H9 (cell line): ENCODE measurements at regions not wholly inside any gene's neighbourhood (a gene's known extent, or its start where the extent isn't known, plus 50 kb on each side); places are given as distances from the start of the nearest gene placed in this dataset.

ENCODE experiments used
- DNase-seq: peaks from one replicate; pipeline ENCODE4 v3.0.0-alpha.2; 2017
- H2AFZ ChIP-seq: one replicate; pipeline ENCODE4 v1.6.1; 2013; ENCODE audit warnings: mild to moderate bottlenecking, low read length, control low read depth, moderate library complexity
- H2AK5ac ChIP-seq: 2 replicates; pipeline ENCODE4 v1.6.1; 2013; ENCODE audit warnings: low read length, control low read depth, mixed read lengths; ENCODE audit not compliant: insufficient read length
- H2BK120ac ChIP-seq: one replicate; pipeline ENCODE4 v1.6.1; 2013; ENCODE audit warnings: low read depth, mild to moderate bottlenecking, low read length, control low read depth, inconsistent platforms; ENCODE audit not compliant: poor library complexity, severe bottlenecking
- H2BK12ac ChIP-seq: 2 replicates; pipeline ENCODE4 v1.6.1; 2013; ENCODE audit warnings: low read length, control low read depth, mixed read lengths, low read depth; ENCODE audit not compliant: insufficient read length
- H2BK15ac ChIP-seq: 2 replicates; pipeline ENCODE4 v1.6.1; 2013; ENCODE audit warnings: low read depth, low read length, control low read depth
- H2BK20ac ChIP-seq: one replicate; pipeline ENCODE4 v1.6.1; 2013; ENCODE audit warnings: low read depth, mild to moderate bottlenecking, low read length, control low read depth, inconsistent platforms; ENCODE audit not compliant: poor library complexity, severe bottlenecking
- H2BK5ac ChIP-seq: 2 replicates; pipeline ENCODE4 v1.6.1; 2013; ENCODE audit warnings: low read length, control low read depth, mixed read lengths; ENCODE audit not compliant: insufficient read length
- H3K14ac ChIP-seq: 2 replicates; pipeline ENCODE4 v1.6.1; 2013; ENCODE audit warnings: low read length, control low read depth; ENCODE audit not compliant: insufficient read depth
- H3K18ac ChIP-seq: 2 replicates; pipeline ENCODE4 v1.6.1; 2013; ENCODE audit warnings: low read depth, mild to moderate bottlenecking, mixed read lengths, low read length, control low read depth; ENCODE audit not compliant: insufficient read length
- H3K23ac ChIP-seq: 2 replicates; pipeline ENCODE4 v1.6.1; 2013; ENCODE audit warnings: low read length, control low read depth, mixed read lengths, low read depth; ENCODE audit not compliant: insufficient read length
- H3K23me2 ChIP-seq: 2 replicates; pipeline ENCODE4 v1.6.1; 2013; ENCODE audit warnings: low read depth, mild to moderate bottlenecking, mixed read lengths, low read length, control low read depth; ENCODE audit not compliant: insufficient read length, poor library complexity, severe bottlenecking
- H3K27ac ChIP-seq: 2 replicates; pipeline ENCODE4 v1.5.1; 2013; ENCODE audit warnings: low read length, control low read depth, mixed read lengths, low read depth; ENCODE audit not compliant: insufficient read length
- H3K27me3 ChIP-seq: 2 replicates; pipeline ENCODE4 v1.6.1; 2013; ENCODE audit warnings: low read length, control low read depth, inconsistent platforms; ENCODE audit not compliant: insufficient read depth
- H3K4ac ChIP-seq: 2 replicates; pipeline ENCODE4 v1.6.1; 2013; ENCODE audit warnings: low read depth, mild to moderate bottlenecking, control low read depth, inconsistent platforms, low read length, moderate library complexity
- H3K4me1 ChIP-seq: 2 replicates; pipeline ENCODE4 v1.6.1; 2013; ENCODE audit warnings: low read length, control low read depth, inconsistent platforms; ENCODE audit not compliant: insufficient read depth
- H3K4me2 ChIP-seq: 2 replicates; pipeline ENCODE4 v1.6.1; 2013; ENCODE audit warnings: low read length, control low read depth, mixed read lengths; ENCODE audit not compliant: insufficient read length, insufficient read depth
- H3K56ac ChIP-seq: 2 replicates; pipeline ENCODE4 v1.6.1; 2013; ENCODE audit warnings: low read depth, mild to moderate bottlenecking, mixed read lengths, low read length, control low read depth; ENCODE audit not compliant: insufficient read length
- H3K79me1 ChIP-seq: 2 replicates; pipeline ENCODE4 v1.6.1; 2013; ENCODE audit warnings: low read depth, mild to moderate bottlenecking, moderate library complexity, low read length, control low read depth, inconsistent platforms; ENCODE audit not compliant: insufficient read depth, poor library complexity, severe bottlenecking
- H3K79me2 ChIP-seq: 2 replicates; pipeline ENCODE4 v1.6.1; 2013; ENCODE audit warnings: low read length, control low read depth, inconsistent platforms; ENCODE audit not compliant: insufficient read depth
- H3K9ac ChIP-seq: 2 replicates; pipeline ENCODE4 v1.6.1; 2013; ENCODE audit warnings: low read length, control low read depth, mixed read lengths; ENCODE audit not compliant: insufficient read length; ENCODE audit errors: extremely low read depth
- H3K9me3 ChIP-seq: one replicate; pipeline ENCODE4 v1.6.1; 2013; ENCODE audit warnings: low read depth, low read length, inconsistent platforms; ENCODE audit not compliant: control insufficient read depth
- H3T11ph ChIP-seq: one replicate; pipeline ENCODE4 v1.6.1; 2013; ENCODE audit warnings: mild to moderate bottlenecking, low read length, control low read depth, inconsistent platforms
- H4K20me1 ChIP-seq: one replicate; pipeline ENCODE4 v1.6.1; 2013; ENCODE audit not compliant: control insufficient read depth, insufficient read length, insufficient read depth
- H4K5ac ChIP-seq: 2 replicates; pipeline ENCODE4 v1.6.1; 2013; ENCODE audit warnings: low read depth, mild to moderate bottlenecking, mixed read lengths, low read length, control low read depth; ENCODE audit not compliant: insufficient read length
- H4K8ac ChIP-seq: replicated peaks from 2 replicates; pipeline ENCODE4 v1.6.1; 2013; ENCODE audit warnings: low read length, control low read depth, mixed read lengths, low read depth; ENCODE audit not compliant: insufficient read length
- H4K91ac ChIP-seq: 2 replicates; pipeline ENCODE4 v1.6.1; 2013; ENCODE audit warnings: low read depth, mild to moderate bottlenecking, moderate library complexity, mixed read lengths, low read length, control low read depth; ENCODE audit not compliant: insufficient read length
- H3K27ac Mint-ChIP-seq, 3 experiments: 2 replicates in 2 of 3; 3 replicates in 1 of 3; pipeline ENCODE4 v1.8.0; 2020 to 2021; ENCODE audit warnings: mixed read lengths in 3 of 3, mild to moderate bottlenecking in 1 of 3, moderate library complexity in 1 of 3
- H3K27me3 Mint-ChIP-seq: 2 replicates; pipeline ENCODE4 v1.8.0; 2021; ENCODE audit warnings: low read depth, mild to moderate bottlenecking, moderate library complexity, mixed read lengths
- H3K36me3 Mint-ChIP-seq, 3 experiments: 2 replicates in 2 of 3; 3 replicates in 1 of 3; pipeline ENCODE4 v1.8.0; 2020 to 2021; ENCODE audit warnings: low read depth in 3 of 3, mixed read lengths in 3 of 3; ENCODE audit not compliant: insufficient read depth in 1 of 3
- H3K4me1 Mint-ChIP-seq, 2 experiments: 2 replicates each; pipeline ENCODE4 v1.8.0; 2020; ENCODE audit warnings: mixed read lengths in 2 of 2
- H3K4me3 Mint-ChIP-seq, 2 experiments: 2 replicates in 1 of 2; 3 replicates in 1 of 2; pipeline ENCODE4 v1.8.0; 2020 to 2021; ENCODE audit warnings: mild to moderate bottlenecking in 2 of 2, mixed read lengths in 2 of 2, moderate library complexity in 1 of 2
- H3K9me3 Mint-ChIP-seq, 2 experiments: 2 replicates in 1 of 2; 3 replicates in 1 of 2; pipeline ENCODE4 v1.8.0; 2020; ENCODE audit warnings: mild to moderate bottlenecking in 2 of 2, mixed read lengths in 2 of 2, moderate library complexity in 1 of 2
- WGBS: extraction: QIAGEN DNeasy Blood & Tissue Kit; methylation state at CpG from one replicate; pipeline ENCODE4 v1.1.7; 2013; ENCODE audit warnings: missing lambda C conversion rate, low lambda C conversion rate, mixed read lengths; ENCODE audit not compliant: insufficient read length; ENCODE audit errors: extremely low coverage; 5-methylcytosine and 5-hydroxymethylcytosine counted together
- TF ChIP-seq, protein P1 (sequence below): fragments of 200-600 bp; sonication (generic); conservative IDR thresholded peaks from 3 replicates; pipeline ENCODE4 v1.8.0; 2021; ENCODE audit warnings: antibody characterized with exemption, mild to moderate bottlenecking

DNA sequence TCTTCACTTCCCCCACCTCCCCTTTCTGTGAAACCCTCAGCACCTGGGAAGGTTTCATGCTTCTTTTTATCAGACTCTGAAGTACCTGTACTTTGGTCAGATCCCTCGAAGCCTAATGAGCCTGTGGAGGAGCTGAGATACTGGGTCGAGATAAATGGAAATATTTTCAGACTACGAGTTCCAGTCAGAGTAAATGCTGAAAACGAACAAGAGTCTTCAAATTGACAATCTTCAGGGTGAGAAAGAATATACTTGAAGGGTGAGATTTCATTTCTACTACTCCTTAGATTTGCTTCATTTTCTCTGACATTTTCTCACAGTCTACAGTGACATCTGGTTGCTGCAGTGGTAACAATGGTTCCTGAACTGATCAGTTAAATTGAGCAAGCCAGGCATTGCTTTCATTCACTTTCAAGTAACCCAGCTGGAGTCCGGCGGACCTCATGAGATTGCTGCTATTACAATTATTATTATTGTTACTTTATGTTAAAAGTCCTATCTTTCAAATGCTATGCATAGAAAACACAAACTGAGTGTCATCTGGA, 337.2 kb downstream of the VGLL3 start:
- Mint-ChIP-seq H3K9me3 (no peaks in the 10 kb centered on the region), H3K4me1 (peaks cover 7 to 10% of the 10 kb centered on the region in 2 experiments), H3K27ac (peak overlapping the region in 1 of 3 experiments; percentile 2; a peak in 1 of 7 replicates), H3K27me3 (no peaks in the 10 kb centered on the region), H3K4me3 (no peak overlapping the region), H3K36me3 (no peaks in the 10 kb centered on the region)
- Histone ChIP-seq H3K56ac (no peak overlapping the region), H4K8ac (no peak overlapping the region), H4K91ac (no peak overlapping the region), H3K27ac (no peak overlapping the region), H3K27me3 (no peaks in the 10 kb centered on the region), H3K14ac (no peak overlapping the region), H2BK15ac (no peak overlapping the region), H2AK5ac (no peak overlapping the region), H4K20me1 (no peaks in the 10 kb centered on the region), H3K4ac (no peak overlapping the region), H2AFZ (no peak overlapping the region), H2BK20ac (no peak overlapping the region), H2BK5ac (no peak overlapping the region), H3T11ph (no peak overlapping the region), H3K4me1 (no peaks in the 10 kb centered on the region), H2BK120ac (no peak overlapping the region), H3K79me2 (no peaks in the 10 kb centered on the region), H3K9ac (no peak overlapping the region), H3K4me2 (no peak overlapping the region), H4K5ac (no peak overlapping the region), H3K79me1 (no peaks in the 10 kb centered on the region), H3K23me2 (no peaks in the 10 kb centered on the region), H3K23ac (no peak overlapping the region), H2BK12ac (no peak overlapping the region), H3K18ac (no peak overlapping the region), H3K9me3 (no peaks in the 10 kb centered on the region)
- WGBS = no CpG with 5 or more reads among the region's 6 CpGs
- TF ChIP-seq, protein P1, sequence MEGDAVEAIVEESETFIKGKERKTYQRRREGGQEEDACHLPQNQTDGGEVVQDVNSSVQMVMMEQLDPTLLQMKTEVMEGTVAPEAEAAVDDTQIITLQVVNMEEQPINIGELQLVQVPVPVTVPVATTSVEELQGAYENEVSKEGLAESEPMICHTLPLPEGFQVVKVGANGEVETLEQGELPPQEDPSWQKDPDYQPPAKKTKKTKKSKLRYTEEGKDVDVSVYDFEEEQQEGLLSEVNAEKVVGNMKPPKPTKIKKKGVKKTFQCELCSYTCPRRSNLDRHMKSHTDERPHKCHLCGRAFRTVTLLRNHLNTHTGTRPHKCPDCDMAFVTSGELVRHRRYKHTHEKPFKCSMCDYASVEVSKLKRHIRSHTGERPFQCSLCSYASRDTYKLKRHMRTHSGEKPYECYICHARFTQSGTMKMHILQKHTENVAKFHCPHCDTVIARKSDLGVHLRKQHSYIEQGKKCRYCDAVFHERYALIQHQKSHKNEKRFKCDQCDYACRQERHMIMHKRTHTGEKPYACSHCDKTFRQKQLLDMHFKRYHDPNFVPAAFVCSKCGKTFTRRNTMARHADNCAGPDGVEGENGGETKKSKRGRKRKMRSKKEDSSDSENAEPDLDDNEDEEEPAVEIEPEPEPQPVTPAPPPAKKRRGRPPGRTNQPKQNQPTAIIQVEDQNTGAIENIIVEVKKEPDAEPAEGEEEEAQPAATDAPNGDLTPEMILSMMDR = no peak
- DNase-seq = no peak
